ENCODE measurements at regions not wholly inside any gene's neighbourhood (a gene's known extent, or its start where the extent isn't known, plus 50 kb on each side); places are given as distances from the start of the nearest gene placed in this dataset.

DNA sequence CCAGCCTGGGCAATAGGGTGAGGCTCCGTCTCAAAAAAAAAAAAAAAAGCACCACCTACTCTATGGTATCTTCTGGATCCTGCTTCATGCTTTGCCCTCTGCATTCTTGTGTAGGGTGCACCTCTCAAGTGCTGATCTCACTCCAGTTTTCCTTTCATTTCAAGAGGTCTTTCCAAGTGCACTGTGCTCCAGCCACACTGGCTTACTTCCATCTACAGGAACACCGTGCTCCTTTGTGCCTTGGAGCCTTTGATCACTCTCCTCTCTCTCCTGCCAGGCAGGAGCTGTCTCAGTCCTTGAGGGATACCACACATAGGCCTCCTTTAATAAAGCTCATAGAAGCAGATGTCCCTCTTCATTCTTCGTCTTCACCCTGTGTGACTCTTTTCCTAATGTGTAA is 55.4 kb upstream of the GREM2 start:
- no peak for DNase-seq

DNA sequence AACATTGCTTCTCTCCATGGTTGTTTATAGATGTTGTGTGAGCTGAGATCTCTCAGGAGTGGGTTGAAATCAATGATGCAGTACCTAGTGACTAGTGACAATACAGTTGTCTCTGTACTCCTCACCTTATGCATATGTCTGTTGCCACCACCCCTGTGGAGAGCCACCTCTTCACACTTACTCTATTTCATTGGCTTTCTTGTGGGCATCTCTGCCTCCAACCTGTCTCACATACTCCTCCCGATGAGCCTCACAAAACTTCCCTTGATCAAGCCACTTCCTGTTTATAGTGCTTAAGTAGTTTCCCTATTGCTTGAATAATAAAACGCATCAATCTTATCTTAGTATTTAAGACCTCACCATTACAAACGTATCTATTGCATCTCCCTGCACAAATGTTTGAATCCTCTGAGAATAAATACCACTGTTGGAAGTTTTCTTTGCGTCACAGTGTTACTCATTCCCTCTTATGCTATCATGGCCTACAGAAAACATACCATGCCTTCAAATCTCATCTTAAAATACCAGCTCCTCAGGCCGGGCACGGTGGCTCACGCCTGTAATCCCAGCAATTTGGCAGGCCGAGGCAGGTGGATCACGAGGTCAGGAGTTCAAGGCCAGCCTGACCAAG is 54.7 kb upstream of the GREM2 start:
- DNase-seq = no peak

DNA sequence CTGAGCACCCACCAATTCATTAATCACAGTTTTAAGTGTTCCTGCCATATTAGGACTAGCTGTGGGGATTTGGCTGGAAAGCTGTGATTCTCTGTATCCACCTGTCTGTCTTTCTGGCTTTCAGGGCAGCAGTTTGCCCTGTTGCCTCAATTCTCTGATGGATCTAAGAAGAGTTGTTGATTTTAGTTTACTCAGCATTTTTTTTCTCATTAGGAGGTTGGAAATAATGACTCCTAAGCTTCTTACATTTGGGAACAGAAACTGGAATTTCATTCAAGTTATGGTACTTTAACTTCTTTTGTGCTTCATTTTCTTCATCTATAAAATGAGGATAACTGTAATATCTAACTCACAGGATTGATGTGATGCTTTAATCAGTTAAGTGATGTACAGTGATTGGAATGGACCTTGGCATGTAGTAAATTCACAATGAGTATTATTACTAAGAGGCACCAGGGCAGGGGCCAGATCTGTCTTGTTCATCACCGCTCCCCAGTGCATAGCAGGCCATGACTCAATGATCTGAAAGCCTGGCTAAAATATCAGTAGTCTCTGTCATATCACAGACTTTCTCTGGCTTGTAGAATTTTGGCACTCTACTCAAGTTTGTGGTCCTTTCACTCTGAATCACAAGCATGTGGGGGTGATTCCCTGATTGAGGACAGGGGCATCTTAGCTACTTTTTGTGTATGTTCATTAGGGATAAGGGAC is 51.4 kb upstream of the GREM2 start:
- no peak for DNase-seq
